ENCODE measurements at regions not wholly inside any gene's neighbourhood (a gene's known extent, or its start where the extent isn't known, plus 50 kb on each side); places are given as distances from the start of the nearest gene placed in this dataset.

DNA sequence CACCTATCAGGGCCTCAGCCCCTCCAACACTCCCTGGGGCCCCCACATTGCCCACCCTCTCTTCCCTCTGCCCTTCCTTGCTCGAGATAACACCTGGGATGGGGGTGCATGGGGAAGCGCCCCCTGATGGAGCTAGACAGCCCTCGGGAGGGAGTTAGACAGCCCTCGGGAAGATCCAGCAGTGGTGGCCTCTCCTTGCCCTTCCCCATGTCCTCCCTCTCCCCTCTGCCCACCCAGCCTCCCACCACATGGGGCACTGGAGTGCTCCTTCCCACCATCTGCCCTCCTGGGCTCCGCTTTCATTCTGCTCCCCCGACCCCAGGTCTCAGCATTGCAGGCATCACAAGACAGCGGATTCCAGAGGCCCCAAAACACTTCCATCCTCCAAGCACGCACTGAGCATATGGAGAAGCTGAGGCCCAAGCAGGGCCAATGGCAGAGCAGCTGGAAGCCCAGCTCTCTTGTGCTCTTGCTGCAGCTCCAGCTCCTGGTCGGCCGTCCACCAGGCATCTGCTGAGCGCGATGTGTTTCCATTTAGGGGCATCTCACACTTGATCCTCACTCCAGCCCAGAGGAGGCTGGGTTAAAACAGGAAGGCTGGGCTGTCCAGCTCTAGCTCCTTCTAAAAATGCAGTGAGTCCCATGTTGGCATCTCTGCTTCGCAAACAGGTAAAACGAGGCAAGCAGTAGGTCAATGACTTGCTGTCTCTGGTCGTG lies 65.6 kb downstream of the IGLL1 start:
- H3K9ac ChIP-seq (replicated peaks in 1 of 4; ENCODE audit: extremely low read depth in 1 of 4, low read depth in 3 of 4, low read length in 3 of 4): no peak overlapping the region
- ChIA-PET POLR2A (ENCODE audit: partially characterized antibody) (no interaction called here), CTCF (ENCODE audit: partially characterized antibody) (interaction anchor here (0.6 to 1.3 kb wide), 8 partner anchors 19 to 1047 kb away, joined by 3 to 7 read pairs (median 3); no protein-coding TSS in a partner anchor)
- no peak overlapping the region; the same call in 1 of the 2 replicates for H4K8ac ChIP-seq (ENCODE audit: extremely low read depth, insufficient read depth, low read length)
- H3K4me3 ChIP-seq (ENCODE audit: extremely low read depth in 1 of 4, insufficient read depth in 2 of 4, low read depth in 3 of 4, low read length in 4 of 4): no peak overlapping the region
- no peaks in the 10 kb centered on the region; the same call in 1 of the 2 replicates for H3K23me2 ChIP-seq (ENCODE audit: low read depth, low read length)
- no peak overlapping the region for H3K23ac ChIP-seq (ENCODE audit: insufficient read length)
- H4K20me1 ChIP-seq (replicated peaks in 1 of 2; ENCODE audit: control insufficient read depth in 1 of 2, insufficient read depth in 2 of 2, low read length in 2 of 2): peaks cover 0 to 1% of the 10 kb centered on the region in 2 experiments
- no peak overlapping the region for H3K14ac ChIP-seq (ENCODE audit: insufficient read length)
- 85% methylated on average over 15 of the region's 15 CpGs; no CpG with 5 or more reads in 1 of the 2 experiments for WGBS, 2 experiments (ENCODE audit: extremely low coverage in 1 of 2, insufficient coverage in 1 of 2, insufficient read length in 1 of 2, insufficient replicate concordance in 2 of 2, low coverage in 1 of 2, low lambda C conversion rate in 2 of 2, missing lambda C conversion rate in 1 of 2)
- peak overlapping the region; percentile 81; the same call in 1 of the 2 replicates for H2BK15ac ChIP-seq (ENCODE audit: low read length)
- no peaks in the 10 kb centered on the region for H3K36me3 ChIP-seq (ENCODE audit: control insufficient read depth in 2 of 4, insufficient read depth in 4 of 4, low read length in 3 of 4)
- H2AFZ ChIP-seq (ENCODE audit: low read length): no peak overlapping the region
- H3K79me2 ChIP-seq (ENCODE audit: control insufficient read depth in 1 of 2, insufficient read depth in 2 of 2, low read length in 2 of 2): no peaks in the 10 kb centered on the region
- TF ChIP-seq RAD21 (IDR thresholded peaks at IDR 0.05 in 1 of 2, conservative IDR thresholded peaks at IDR 0.05 in 1 of 2; ENCODE audit: low read depth in 2 of 2, low read length in 2 of 2) (peak; percentile 15 to 25; a peak in 2 of 4 replicates), RNF2 (IDR thresholded peaks at IDR 0.05; ENCODE audit: borderline replicate concordance, low read depth, low read length, missing control alignments, poor library complexity, severe bottlenecking) (no peak), POLR2A (IDR thresholded peaks at IDR 0.05; ENCODE audit: control extremely low read depth in 1 of 2, low read depth in 2 of 2, low read length in 2 of 2) (no peak), GTF2F1 (IDR thresholded peaks at IDR 0.05; ENCODE audit: borderline replicate concordance, low read depth, low read length) (no peak)
- TF ChIP-seq, protein P1, sequence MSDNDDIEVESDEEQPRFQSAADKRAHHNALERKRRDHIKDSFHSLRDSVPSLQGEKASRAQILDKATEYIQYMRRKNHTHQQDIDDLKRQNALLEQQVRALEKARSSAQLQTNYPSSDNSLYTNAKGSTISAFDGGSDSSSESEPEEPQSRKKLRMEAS (IDR thresholded peaks at IDR 0.05): 0 out of 2 replicates have a peak, but pooled peaks have one; percentile 16
- TF ChIP-seq, protein P2, sequence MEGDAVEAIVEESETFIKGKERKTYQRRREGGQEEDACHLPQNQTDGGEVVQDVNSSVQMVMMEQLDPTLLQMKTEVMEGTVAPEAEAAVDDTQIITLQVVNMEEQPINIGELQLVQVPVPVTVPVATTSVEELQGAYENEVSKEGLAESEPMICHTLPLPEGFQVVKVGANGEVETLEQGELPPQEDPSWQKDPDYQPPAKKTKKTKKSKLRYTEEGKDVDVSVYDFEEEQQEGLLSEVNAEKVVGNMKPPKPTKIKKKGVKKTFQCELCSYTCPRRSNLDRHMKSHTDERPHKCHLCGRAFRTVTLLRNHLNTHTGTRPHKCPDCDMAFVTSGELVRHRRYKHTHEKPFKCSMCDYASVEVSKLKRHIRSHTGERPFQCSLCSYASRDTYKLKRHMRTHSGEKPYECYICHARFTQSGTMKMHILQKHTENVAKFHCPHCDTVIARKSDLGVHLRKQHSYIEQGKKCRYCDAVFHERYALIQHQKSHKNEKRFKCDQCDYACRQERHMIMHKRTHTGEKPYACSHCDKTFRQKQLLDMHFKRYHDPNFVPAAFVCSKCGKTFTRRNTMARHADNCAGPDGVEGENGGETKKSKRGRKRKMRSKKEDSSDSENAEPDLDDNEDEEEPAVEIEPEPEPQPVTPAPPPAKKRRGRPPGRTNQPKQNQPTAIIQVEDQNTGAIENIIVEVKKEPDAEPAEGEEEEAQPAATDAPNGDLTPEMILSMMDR (IDR thresholded peaks at IDR 0.05; ENCODE audit: control extremely low read depth in 1 of 3, insufficient read depth in 1 of 3, low read depth in 1 of 3, low read length in 3 of 3): peak in 2 of 3 experiments; percentile 51 to 57; a peak in 2 of 4 replicates
- peaks cover 0 to 11% (median 6%) of the 10 kb centered on the region in 4 experiments; a peak in 6 of 7 replicates for H3K27me3 ChIP-seq (replicated peaks in 1 of 4; ENCODE audit: control insufficient read depth in 3 of 4, extremely low read depth in 1 of 4, insufficient read depth in 3 of 4, low read length in 3 of 4)
- H3K56ac ChIP-seq (replicated peaks; ENCODE audit: insufficient read length, low read depth, low read length): no peak overlapping the region
- H3K4ac ChIP-seq (replicated peaks; ENCODE audit: insufficient read length, low read depth, low read length): no peak overlapping the region
- H3K4me2 ChIP-seq (ENCODE audit: insufficient read depth in 1 of 2, low read depth in 2 of 2, low read length in 2 of 2): no peak overlapping the region
- H2BK12ac ChIP-seq (ENCODE audit: low read depth, low read length): no peak overlapping the region
- DNase-seq (ENCODE audit: low read depth in 1 of 2, low spot score in 2 of 2) (peak in 1 of 2 experiments; percentile 50), FAIRE-seq (no peak)
- no peaks in the 10 kb centered on the region; a peak in 1 of 7 replicates for H3K4me1 ChIP-seq (replicated peaks in 1 of 4; ENCODE audit: control insufficient read depth in 3 of 4, insufficient read depth in 4 of 4, low read length in 3 of 4)
- no peak overlapping the region for H3K18ac ChIP-seq (ENCODE audit: extremely low read depth, low read length)
- no peak overlapping the region for H2BK120ac ChIP-seq (replicated peaks; ENCODE audit: low read depth, low read length)
- H3K79me1 ChIP-seq (ENCODE audit: low read depth, low read length): no peaks in the 10 kb centered on the region
- H3K27ac ChIP-seq (ENCODE audit: low read depth, low read length): no peak overlapping the region
- H4K5ac ChIP-seq (ENCODE audit: insufficient read length, low read depth, low read length): no peak overlapping the region
- no peak overlapping the region for H2BK5ac ChIP-seq (ENCODE audit: low read depth, low read length)
- H3K9me3 ChIP-seq (ENCODE audit: insufficient read depth in 2 of 2, low read depth in 1 of 2, low read length in 1 of 2): no peaks in the 10 kb centered on the region
- no peak overlapping the region; the same call in 1 of the 2 replicates for H2BK20ac ChIP-seq (ENCODE audit: low read length)
- no peak overlapping the region for H4K91ac ChIP-seq (replicated peaks; ENCODE audit: insufficient read length, low read length)
- no peak overlapping the region for H2AK5ac ChIP-seq (ENCODE audit: low read depth, low read length)

Data from H1 (cell line).